Mucosa of rectum (tissue), 2 donors: ENCODE measurements at regions not wholly inside any gene's neighbourhood (a gene's known extent, or its start where the extent isn't known, plus 50 kb on each side); places are given as distances from the start of the nearest gene placed in this dataset.

Experiments
- H3K27ac ChIP-seq, 2 donors: one replicate each; pipeline ENCODE4 v1.7.0; 2013; ENCODE audit warnings: inconsistent platforms in 2 of 2, low read depth in 2 of 2, low read length in 2 of 2
- H3K27me3 ChIP-seq, 2 donors: one replicate each; pipeline ENCODE4 v1.7.0; 2013; ENCODE audit warnings: low read length in 2 of 2; ENCODE audit not compliant: control insufficient read depth in 2 of 2, insufficient read depth in 2 of 2
- H3K36me3 ChIP-seq, 2 donors: one replicate each; pipeline ENCODE4 v1.7.0; 2013; ENCODE audit warnings: low read length in 2 of 2; ENCODE audit not compliant: control insufficient read depth in 2 of 2, insufficient read depth in 2 of 2
- H3K4me1 ChIP-seq, 2 donors: one replicate each; pipeline ENCODE4 v1.7.0; 2013; ENCODE audit warnings: low read length in 2 of 2, mild to moderate bottlenecking in 1 of 2; ENCODE audit not compliant: control insufficient read depth in 2 of 2, insufficient read depth in 2 of 2
- H3K4me3 ChIP-seq, 2 donors: one replicate each; pipeline ENCODE4 v1.7.0; 2013; ENCODE audit warnings: low read length in 2 of 2
- H3K9ac ChIP-seq, 2 donors: one replicate each; pipeline ENCODE4 v1.7.0; 2013; ENCODE audit warnings: low read length in 2 of 2, low read depth in 1 of 2, mild to moderate bottlenecking in 1 of 2
- H3K9me3 ChIP-seq, 2 donors: one replicate each; pipeline ENCODE4 v1.7.0; 2013; ENCODE audit warnings: low read length in 2 of 2; ENCODE audit not compliant: control insufficient read depth in 2 of 2
- donor health status: healthy.
- donor health status: Normal muscosa, but diverticular disease.

DNA sequence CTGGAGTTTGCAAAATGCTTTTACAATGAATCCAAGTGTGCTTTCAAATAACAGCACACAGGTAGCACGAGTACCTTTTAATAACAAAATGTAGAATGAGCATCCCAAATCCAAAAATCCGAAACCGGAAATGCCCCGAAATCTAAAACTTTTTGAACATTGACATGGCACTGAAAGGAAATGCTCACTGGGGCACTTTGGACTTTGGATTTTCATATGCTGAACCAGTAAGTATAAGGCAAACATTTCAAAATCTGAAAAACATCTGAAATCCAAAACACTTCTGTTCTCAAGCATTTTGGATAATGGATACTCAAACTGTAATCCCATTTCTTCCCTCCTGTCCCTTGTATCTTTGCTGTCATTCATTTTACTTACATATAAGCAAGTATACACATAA lies 50.1 kb downstream of the GCNT4 start:
- no peak overlapping the region for H3K4me3 ChIP-seq
- H3K9me3 ChIP-seq = peaks cover 0 to 3% of the 10 kb centered on the region in 2 donors
- H3K36me3 ChIP-seq = no peaks in the 10 kb centered on the region
- H3K9ac ChIP-seq = no peak overlapping the region
- no peak overlapping the region for H3K27ac ChIP-seq
- H3K27me3 ChIP-seq = no peaks in the 10 kb centered on the region
- H3K4me1 ChIP-seq = no peaks in the 10 kb centered on the region

GRCh38 chr5:74995926-74996325 lies 56.4 kb downstream of the GCNT4 start:
- Histone ChIP-seq H3K9ac (no peak overlapping the region), H3K4me3 (no peak overlapping the region), H3K36me3 (no peaks in the 10 kb centered on the region)

GRCh38 chr5:74994826-74995225 lies 57.5 kb downstream of the GCNT4 start:
- Histone ChIP-seq H3K9ac (no peak overlapping the region), H3K27me3 (no peaks in the 10 kb centered on the region), H3K4me3 (no peak overlapping the region), H3K4me1 (no peaks in the 10 kb centered on the region), H3K9me3 (no peaks in the 10 kb centered on the region), H3K36me3 (no peaks in the 10 kb centered on the region), H3K27ac (no peak overlapping the region)

More at GRCh38 chr5:74995926-74996325, 56.4 kb downstream of the GCNT4 start:
- no peaks in the 10 kb centered on the region for H3K27me3 ChIP-seq
- H3K4me1 ChIP-seq = no peaks in the 10 kb centered on the region
- no peak overlapping the region for H3K27ac ChIP-seq
- no peaks in the 10 kb centered on the region for H3K9me3 ChIP-seq

DNA sequence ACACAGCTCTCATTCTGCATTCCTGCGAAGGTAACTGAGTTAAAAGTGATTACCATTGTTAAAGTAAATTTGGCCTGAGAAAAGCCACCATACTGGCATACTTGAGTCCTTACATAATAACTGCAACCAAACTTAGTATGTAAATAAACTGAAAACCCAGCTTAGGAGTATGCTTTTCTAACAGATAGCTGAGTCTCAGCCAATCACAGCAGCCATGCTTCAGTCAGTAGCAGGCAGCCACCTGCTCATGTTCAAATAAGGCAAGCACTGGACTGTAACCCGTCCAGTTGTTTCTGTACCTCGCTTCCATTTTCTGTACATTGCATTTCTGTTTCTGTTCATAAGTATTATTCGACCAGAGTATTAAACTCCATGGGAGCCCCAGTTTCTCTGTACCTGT lies 58.6 kb downstream of the GCNT4 start:
- H3K27ac ChIP-seq = no peak overlapping the region
- no peak overlapping the region for H3K4me3 ChIP-seq
- no peaks in the 10 kb centered on the region for H3K9me3 ChIP-seq
- H3K36me3 ChIP-seq = no peaks in the 10 kb centered on the region
- no peaks in the 10 kb centered on the region for H3K27me3 ChIP-seq
- no peaks in the 10 kb centered on the region for H3K4me1 ChIP-seq
- H3K9ac ChIP-seq = no peak overlapping the region

DNA sequence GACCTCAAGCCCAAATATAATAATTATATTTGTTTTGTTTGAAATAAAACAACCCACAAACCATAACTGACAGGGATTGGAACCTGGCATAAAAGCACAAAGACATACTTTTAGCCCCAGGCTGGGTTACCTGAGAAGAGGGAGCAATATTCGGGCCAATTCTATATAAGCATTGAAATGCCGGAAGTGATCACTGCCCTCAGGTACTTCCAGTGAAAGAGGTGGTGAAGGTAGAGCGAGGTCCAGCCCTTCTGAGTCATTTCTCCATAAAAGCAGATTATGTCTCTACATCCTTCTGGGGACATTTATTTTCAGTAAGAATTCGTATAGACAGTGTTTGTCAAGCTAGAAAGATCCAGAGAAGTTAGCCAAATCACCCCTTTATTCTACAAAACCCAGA lies 59.6 kb downstream of the GCNT4 start:
- H3K36me3 ChIP-seq = no peaks in the 10 kb centered on the region
- H3K4me3 ChIP-seq = no peak overlapping the region
- no peak overlapping the region for H3K27ac ChIP-seq
- H3K9ac ChIP-seq = no peak overlapping the region
- no peaks in the 10 kb centered on the region for H3K27me3 ChIP-seq
- H3K9me3 ChIP-seq = no peaks in the 10 kb centered on the region
- H3K4me1 ChIP-seq = no peaks in the 10 kb centered on the region

DNA sequence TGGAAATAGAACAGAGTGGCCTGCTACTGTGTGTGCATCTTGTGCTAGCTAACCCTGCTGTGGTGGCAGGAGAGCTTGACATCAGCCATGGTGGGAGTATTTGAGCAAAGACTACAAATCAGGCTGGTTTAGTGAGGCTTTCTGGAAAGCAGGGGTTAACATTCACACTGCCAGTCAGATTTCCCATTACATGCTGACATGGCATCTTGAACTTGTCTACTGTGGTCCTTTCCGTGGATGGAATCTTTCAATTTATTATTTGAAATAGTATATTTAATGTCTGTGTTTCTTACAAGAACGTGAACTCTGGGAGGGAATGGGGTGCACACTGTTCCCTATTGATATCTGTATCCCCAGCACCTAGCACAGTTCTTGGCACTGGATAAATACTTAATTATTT lies 60.8 kb downstream of the GCNT4 start:
- Histone ChIP-seq H3K4me1 (no peaks in the 10 kb centered on the region), H3K9ac (no peak overlapping the region), H3K27ac (no peak overlapping the region), H3K9me3 (no peaks in the 10 kb centered on the region), H3K27me3 (no peaks in the 10 kb centered on the region), H3K4me3 (no peak overlapping the region), H3K36me3 (no peaks in the 10 kb centered on the region)

- Histone ChIP-seq H3K4me3 (no peak overlapping the region), H3K27me3 (no peaks in the 10 kb centered on the region), H3K27ac (no peak overlapping the region), H3K9ac (no peak overlapping the region), H3K4me1 (no peaks in the 10 kb centered on the region), H3K9me3 (no peaks in the 10 kb centered on the region), H3K36me3 (no peaks in the 10 kb centered on the region)
These were observed 62.2 kb downstream of the GCNT4 start for GRCh38 chr5:74990194-74990593.

- H3K4me1 ChIP-seq = no peaks in the 10 kb centered on the region
These were observed 63.9 kb downstream of the GCNT4 start for GRCh38 chr5:74988273-74988983.

GRCh38 chr5:74978345-74978744 lies 74.0 kb downstream of the GCNT4 start:
- no peaks in the 10 kb centered on the region for H3K36me3 ChIP-seq
- no peak overlapping the region for H3K9ac ChIP-seq
- no peaks in the 10 kb centered on the region for H3K4me1 ChIP-seq
- no peaks in the 10 kb centered on the region for H3K27me3 ChIP-seq
- no peaks in the 10 kb centered on the region for H3K9me3 ChIP-seq
- H3K27ac ChIP-seq = no peak overlapping the region
- no peak overlapping the region for H3K4me3 ChIP-seq

More at GRCh38 chr5:74988273-74988983, 63.9 kb downstream of the GCNT4 start:
- no peaks in the 10 kb centered on the region for H3K36me3 ChIP-seq
- no peak overlapping the region for H3K4me3 ChIP-seq
- H3K27me3 ChIP-seq = no peaks in the 10 kb centered on the region
- H3K27ac ChIP-seq = no peak overlapping the region
- H3K9me3 ChIP-seq = no peaks in the 10 kb centered on the region
- H3K9ac ChIP-seq = no peak overlapping the region

GRCh38 chr5:74977471-74977870 lies 74.9 kb downstream of the GCNT4 start:
- Histone ChIP-seq H3K36me3 (no peaks in the 10 kb centered on the region), H3K9me3 (no peaks in the 10 kb centered on the region), H3K27me3 (no peaks in the 10 kb centered on the region), H3K4me3 (no peak overlapping the region), H3K9ac (no peak overlapping the region), H3K4me1 (peaks cover 0 to 3% of the 10 kb centered on the region in 2 donors), H3K27ac (no peak overlapping the region)
